ENCODE measurements at regions not wholly inside any gene's neighbourhood (a gene's known extent, or its start where the extent isn't known, plus 50 kb on each side); places are given as distances from the start of the nearest gene placed in this dataset.

- no peak for TF ChIP-seq CTCF (IDR thresholded peaks at IDR 0.05; ENCODE audit: low read depth, low read length, poor library complexity, severe bottlenecking)
- TF ChIP-seq EZH2phosphoT487 (IDR thresholded peaks at IDR 0.05; ENCODE audit: borderline replicate concordance, low read length): no peak
- Histone ChIP-seq H3K4me2 (ENCODE audit: low read length) (no peak overlapping the region), H3K9me3 (ENCODE audit: control insufficient read depth, insufficient read depth, low read length) (no peaks in the 10 kb centered on the region; the same call in 1 of the 2 replicates), H3K27me3 (ENCODE audit: control insufficient read depth, low read length) (no peaks in the 10 kb centered on the region), H3K36me3 (ENCODE audit: control insufficient read depth, low read length) (no peaks in the 10 kb centered on the region), H3K4me3 (ENCODE audit: low read length) (no peak overlapping the region), H3K79me2 (ENCODE audit: control insufficient read depth, low read length) (no peaks in the 10 kb centered on the region), H3F3A (ENCODE audit: control insufficient read depth, insufficient read depth) (no peaks in the 10 kb centered on the region), H3K4me1 (ENCODE audit: control insufficient read depth, low read length) (no peaks in the 10 kb centered on the region), H3K27ac (ENCODE audit: low read depth, low read length) (no peak overlapping the region), H3K9me2 (replicated peaks; ENCODE audit: control insufficient read depth, low read length) (no peaks in the 10 kb centered on the region), H4K20me1 (ENCODE audit: control insufficient read depth, insufficient read depth, low read depth, low read length) (no peaks in the 10 kb centered on the region)
Measured at GRCh38 chr2:235371018-235371417, 122.8 kb upstream of the AGAP1 start.

GRCh38 chr2:235373171-235373570 lies 120.7 kb upstream of the AGAP1 start:
- H3K9me2 ChIP-seq (replicated peaks; ENCODE audit: control insufficient read depth, low read length): no peaks in the 10 kb centered on the region
- H3K4me1 ChIP-seq (ENCODE audit: control insufficient read depth, low read length): no peaks in the 10 kb centered on the region
- no peak overlapping the region for H3K4me2 ChIP-seq (ENCODE audit: low read length)
- no peak for TF ChIP-seq EZH2phosphoT487 (IDR thresholded peaks at IDR 0.05; ENCODE audit: borderline replicate concordance, low read length)
- no peak for TF ChIP-seq CTCF (IDR thresholded peaks at IDR 0.05; ENCODE audit: low read depth, low read length, poor library complexity, severe bottlenecking)
- H4K20me1 ChIP-seq (ENCODE audit: control insufficient read depth, insufficient read depth, low read depth, low read length): no peaks in the 10 kb centered on the region
- H3K27me3 ChIP-seq (ENCODE audit: control insufficient read depth, low read length): no peaks in the 10 kb centered on the region
- no peak overlapping the region for H3K4me3 ChIP-seq (ENCODE audit: low read length)
- no peaks in the 10 kb centered on the region for H3K36me3 ChIP-seq (ENCODE audit: control insufficient read depth, low read length)
- H3K27ac ChIP-seq (ENCODE audit: low read depth, low read length): no peak overlapping the region
- H3K9me3 ChIP-seq (ENCODE audit: control insufficient read depth, insufficient read depth, low read length): no peaks in the 10 kb centered on the region
- H3K79me2 ChIP-seq (ENCODE audit: control insufficient read depth, low read length): no peaks in the 10 kb centered on the region
- H3F3A ChIP-seq (ENCODE audit: control insufficient read depth, insufficient read depth): no peaks in the 10 kb centered on the region

- no peak overlapping the region for H3K27ac ChIP-seq (ENCODE audit: low read depth, low read length)
- no peaks in the 10 kb centered on the region for H3K9me3 ChIP-seq (ENCODE audit: control insufficient read depth, insufficient read depth, low read length)
- no peak overlapping the region for H3K4me3 ChIP-seq (ENCODE audit: low read length)
- no peaks in the 10 kb centered on the region for H4K20me1 ChIP-seq (ENCODE audit: control insufficient read depth, insufficient read depth, low read depth, low read length)
- H3K9me2 ChIP-seq (replicated peaks; ENCODE audit: control insufficient read depth, low read length): no peaks in the 10 kb centered on the region
- H3F3A ChIP-seq (ENCODE audit: control insufficient read depth, insufficient read depth): no peaks in the 10 kb centered on the region
- TF ChIP-seq CTCF (IDR thresholded peaks at IDR 0.05; ENCODE audit: low read depth, low read length, poor library complexity, severe bottlenecking) (no peak), EZH2phosphoT487 (IDR thresholded peaks at IDR 0.05; ENCODE audit: borderline replicate concordance, low read length) (no peak)
- no peaks in the 10 kb centered on the region for H3K79me2 ChIP-seq (ENCODE audit: control insufficient read depth, low read length)
- H3K4me2 ChIP-seq (ENCODE audit: low read length): no peak overlapping the region
- H3K27me3 ChIP-seq (ENCODE audit: control insufficient read depth, low read length): no peaks in the 10 kb centered on the region
- no peaks in the 10 kb centered on the region for H3K36me3 ChIP-seq (ENCODE audit: control insufficient read depth, low read length)
- H3K4me1 ChIP-seq (ENCODE audit: control insufficient read depth, low read length): no peaks in the 10 kb centered on the region
Measured at GRCh38 chr2:235377176-235377575, 116.7 kb upstream of the AGAP1 start.

- H3K4me1 ChIP-seq (ENCODE audit: control insufficient read depth, low read length): no peaks in the 10 kb centered on the region
- H3K79me2 ChIP-seq (ENCODE audit: control insufficient read depth, low read length): no peaks in the 10 kb centered on the region
- H3K9me3 ChIP-seq (ENCODE audit: control insufficient read depth, insufficient read depth, low read length): no peaks in the 10 kb centered on the region
- H3K27me3 ChIP-seq (ENCODE audit: control insufficient read depth, low read length): no peaks in the 10 kb centered on the region
- no peak overlapping the region for H3K4me3 ChIP-seq (ENCODE audit: low read length)
- no peaks in the 10 kb centered on the region for H3K36me3 ChIP-seq (ENCODE audit: control insufficient read depth, low read length)
- H3F3A ChIP-seq (ENCODE audit: control insufficient read depth, insufficient read depth): no peaks in the 10 kb centered on the region
- no peak overlapping the region for H3K4me2 ChIP-seq (ENCODE audit: low read length)
- H4K20me1 ChIP-seq (ENCODE audit: control insufficient read depth, insufficient read depth, low read depth, low read length): no peaks in the 10 kb centered on the region
- TF ChIP-seq EZH2phosphoT487 (IDR thresholded peaks at IDR 0.05; ENCODE audit: borderline replicate concordance, low read length) (no peak), CTCF (IDR thresholded peaks at IDR 0.05; ENCODE audit: low read depth, low read length, poor library complexity, severe bottlenecking) (no peak)
- H3K27ac ChIP-seq (ENCODE audit: low read depth, low read length): no peak overlapping the region
- no peaks in the 10 kb centered on the region for H3K9me2 ChIP-seq (replicated peaks; ENCODE audit: control insufficient read depth, low read length)
Measured at GRCh38 chr2:235378246-235378645, 115.6 kb upstream of the AGAP1 start.

All from DOHH2 (cell line).